ENCODE measurements at regions not wholly inside any gene's neighbourhood (a gene's known extent, or its start where the extent isn't known, plus 50 kb on each side); places are given as distances from the start of the nearest gene placed in this dataset.

- H3K36me3 Mint-ChIP-seq (ENCODE audit: insufficient read depth, unreplicated experiment), result no peaks in the 10 kb centered on the region
- no peaks in the 10 kb centered on the region for H3K9me3 Mint-ChIP-seq (ENCODE audit: unreplicated experiment)
- no peak for DNase-seq (ENCODE audit: unreplicated experiment)
- H3K4me1 Mint-ChIP-seq (ENCODE audit: insufficient read depth, unreplicated experiment), result peaks cover 5% of the 10 kb centered on the region
- no peak overlapping the region for H3K4me3 Mint-ChIP-seq (ENCODE audit: unreplicated experiment)
- no peak overlapping the region for H3K27ac Mint-ChIP-seq (ENCODE audit: low read depth, unreplicated experiment)
- intact Hi-C loops (cut with micrococcal nuclease), result no loop called here
- peaks cover 23% of the 10 kb centered on the region for H3K27me3 Mint-ChIP-seq (ENCODE audit: insufficient read depth, unreplicated experiment)
- ChIA-PET CTCF (interaction anchor here (0.7 to 1.3 kb wide), 7 partner anchors 18 to 781 kb away, joined by 3 to 4 read pairs (median 3); no protein-coding TSS in a partner anchor), POLR2A (no interaction called here)
- BruUV-seq (replicated peaks), result no TSS peak
- TF ChIP-seq CTCF (IDR thresholded peaks at IDR 0.05; ENCODE audit: unreplicated experiment), result no peak
Measured at GRCh38 chr13:97068151-97068550, 73.9 kb upstream of the OXGR1 start.

GRCh38 chr13:97069050-97069815 lies 75.0 kb upstream of the OXGR1 start:
- ChIA-PET POLR2A (no interaction called here), CTCF (interaction anchor here (1.1 to 1.3 kb wide), 2 partner anchors 36 to 56 kb away, joined by 3 read pairs; no protein-coding TSS in a partner anchor)
- peaks cover 5% of the 10 kb centered on the region for H3K4me1 Mint-ChIP-seq (ENCODE audit: insufficient read depth, unreplicated experiment)
- H3K27ac Mint-ChIP-seq (ENCODE audit: low read depth, unreplicated experiment), result no peak overlapping the region
- BruUV-seq (replicated peaks), result no TSS peak
- no peak overlapping the region for H3K4me3 Mint-ChIP-seq (ENCODE audit: unreplicated experiment)
- no peaks in the 10 kb centered on the region for H3K36me3 Mint-ChIP-seq (ENCODE audit: insufficient read depth, unreplicated experiment)
- intact Hi-C loops (cut with micrococcal nuclease), result no loop called here
- H3K27me3 Mint-ChIP-seq (ENCODE audit: insufficient read depth, unreplicated experiment), result peaks cover 22% of the 10 kb centered on the region
- TF ChIP-seq CTCF (IDR thresholded peaks at IDR 0.05; ENCODE audit: unreplicated experiment), result no peak
- DNase-seq (ENCODE audit: unreplicated experiment), result no peak
- peaks cover 7% of the 10 kb centered on the region for H3K9me3 Mint-ChIP-seq (ENCODE audit: unreplicated experiment)

GRCh38 chr13:97072297-97072696 lies 78.0 kb upstream of the OXGR1 start:
- H3K27me3 Mint-ChIP-seq (ENCODE audit: insufficient read depth, unreplicated experiment), result no peaks in the 10 kb centered on the region
- ChIA-PET CTCF (interaction anchor here (0.7 kb wide), 1 partner anchor 54 kb away, joined by 4 read pairs; no protein-coding TSS in a partner anchor), POLR2A (interaction anchor here (0.6 to 0.7 kb wide), 2 partner anchors 106 to 638 kb away, joined by 3 read pairs; no protein-coding TSS in a partner anchor)
- H3K36me3 Mint-ChIP-seq (ENCODE audit: insufficient read depth, unreplicated experiment), result no peaks in the 10 kb centered on the region
- no peak overlapping the region for H3K27ac Mint-ChIP-seq (ENCODE audit: low read depth, unreplicated experiment)
- no peak for DNase-seq (ENCODE audit: unreplicated experiment)
- BruUV-seq (replicated peaks), result no TSS peak
- H3K4me3 Mint-ChIP-seq (ENCODE audit: unreplicated experiment), result no peak overlapping the region
- H3K9me3 Mint-ChIP-seq (ENCODE audit: unreplicated experiment), result peaks cover 22% of the 10 kb centered on the region
- H3K4me1 Mint-ChIP-seq (ENCODE audit: insufficient read depth, unreplicated experiment), result peaks cover 5% of the 10 kb centered on the region
- intact Hi-C loops (cut with micrococcal nuclease), result no loop called here
- TF ChIP-seq CTCF (IDR thresholded peaks at IDR 0.05; ENCODE audit: unreplicated experiment), result no peak

- TF ChIP-seq CTCF (IDR thresholded peaks at IDR 0.05; ENCODE audit: unreplicated experiment), result no peak
Measured at GRCh38 chr13:97074618-97075017, 80.3 kb upstream of the OXGR1 start.

More at GRCh38 chr13:97074618-97075017, 80.3 kb upstream of the OXGR1 start:
- Mint-ChIP-seq H3K27ac (ENCODE audit: low read depth, unreplicated experiment) (no peak overlapping the region), H3K4me3 (ENCODE audit: unreplicated experiment) (no peak overlapping the region), H3K27me3 (ENCODE audit: insufficient read depth, unreplicated experiment) (no peaks in the 10 kb centered on the region), H3K9me3 (ENCODE audit: unreplicated experiment) (peaks cover 22% of the 10 kb centered on the region), H3K4me1 (ENCODE audit: insufficient read depth, unreplicated experiment) (no peaks in the 10 kb centered on the region), H3K36me3 (ENCODE audit: insufficient read depth, unreplicated experiment) (no peaks in the 10 kb centered on the region)
- BruUV-seq (replicated peaks), result no TSS peak
- intact Hi-C loops (cut with micrococcal nuclease), result no loop called here
- ChIA-PET POLR2A (interaction anchor here (0.7 to 1.0 kb wide), 2 partner anchors 18 to 154 kb away, joined by 3 read pairs; no protein-coding TSS in a partner anchor), CTCF (interaction anchor here (0.6 kb wide), 1 partner anchor 19 kb away, joined by 3 read pairs; no protein-coding TSS in a partner anchor)
- DNase-seq (ENCODE audit: unreplicated experiment), result no peak
